HCT116 (cell line): ENCODE measurements at regions not wholly inside any gene's neighbourhood (a gene's known extent, or its start where the extent isn't known, plus 50 kb on each side); places are given as distances from the start of the nearest gene placed in this dataset.

Source experiments
- POLR2A ChIP-seq: IDR thresholded peaks from 2 replicates; pipeline ENCODE4 v1.7.0; 2011; ENCODE audit warnings: borderline replicate concordance; ENCODE audit not compliant: insufficient read depth, insufficient read length; ENCODE audit errors: extremely low read depth
- SP1 ChIP-seq: IDR thresholded peaks from 2 replicates; pipeline ENCODE4 v1.6.1; 2012; ENCODE audit warnings: low read depth

- no peak for TF ChIP-seq SP1
- no peak for TF ChIP-seq POLR2A
These were observed 55.7 kb downstream of the SOX9 start for GRCh38 chr17:72176516-72176851.
